ENCODE measurements at regions not wholly inside any gene's neighbourhood (a gene's known extent, or its start where the extent isn't known, plus 50 kb on each side); places are given as distances from the start of the nearest gene placed in this dataset.
"Not testable (repeated sequence)": the region's sequence is repeated elsewhere in the genome, so short reads cannot be mapped to it uniquely, and the experiment has no call there.

- DNase-seq, result no peak
Observed at GRCh38 chr2:194166818-194167217, 1490.2 kb upstream of the SLC39A10 start.

DNA sequence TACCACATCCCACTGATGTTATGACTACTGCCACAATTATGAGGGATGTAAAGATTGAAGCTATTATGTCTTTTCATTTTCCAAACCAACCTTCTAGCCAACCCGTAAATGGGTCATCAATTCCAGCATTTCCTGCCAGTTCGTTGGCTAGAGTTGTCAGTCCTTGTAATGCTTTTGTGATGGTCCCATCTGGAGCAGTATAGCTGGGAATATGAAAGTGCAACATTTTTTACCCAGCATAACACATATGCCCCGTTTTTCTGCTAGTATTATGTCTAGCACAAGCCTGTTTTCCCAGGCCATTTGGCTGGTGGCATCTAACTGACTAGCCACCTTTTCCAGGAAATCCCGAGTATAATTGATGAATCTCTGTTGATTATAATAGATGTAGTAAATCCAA, 1501.6 kb upstream of the SLC39A10 start:
- no peak for DNase-seq

DNA sequence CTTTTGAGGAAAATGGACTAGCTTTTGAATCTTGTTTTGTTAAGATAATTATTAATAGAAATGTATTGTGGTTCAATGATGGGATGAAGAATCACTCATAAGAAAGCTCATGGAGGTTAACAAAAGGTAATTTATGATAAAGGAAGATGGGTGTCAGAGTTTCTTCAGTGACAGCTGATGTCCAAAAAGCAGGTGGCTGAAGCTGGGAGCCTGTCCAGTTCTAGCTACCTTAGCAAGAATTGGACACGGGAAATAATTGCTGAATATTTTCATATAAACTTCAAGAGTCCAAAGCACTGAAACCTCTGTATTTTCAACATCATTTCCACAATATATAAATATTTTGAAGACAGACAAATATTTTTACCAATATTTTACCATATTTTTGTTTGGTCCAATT, 1505.8 kb upstream of the SLC39A10 start:
- DNase-seq, result no peak

DNA sequence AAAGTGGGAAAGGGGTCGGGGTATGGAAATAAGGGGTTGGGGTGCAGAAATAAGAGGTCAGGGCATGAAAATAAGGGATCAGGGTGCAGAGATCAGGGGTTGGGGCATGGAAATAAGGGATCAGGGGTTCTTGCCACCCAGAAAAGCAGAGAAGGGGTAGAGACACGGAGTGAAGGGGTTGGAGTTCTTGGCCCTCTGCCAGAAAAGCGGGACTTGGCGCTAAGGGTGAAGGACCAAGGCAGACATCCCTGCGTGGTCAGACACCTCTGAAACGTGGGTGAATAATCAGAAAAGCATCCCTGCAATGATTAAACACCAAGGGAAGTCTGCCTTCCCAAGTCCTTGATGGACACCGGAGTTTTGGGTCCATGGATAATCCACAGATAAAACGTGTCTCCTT, 1521.6 kb upstream of the SLC39A10 start:
- no peak for DNase-seq

DNA sequence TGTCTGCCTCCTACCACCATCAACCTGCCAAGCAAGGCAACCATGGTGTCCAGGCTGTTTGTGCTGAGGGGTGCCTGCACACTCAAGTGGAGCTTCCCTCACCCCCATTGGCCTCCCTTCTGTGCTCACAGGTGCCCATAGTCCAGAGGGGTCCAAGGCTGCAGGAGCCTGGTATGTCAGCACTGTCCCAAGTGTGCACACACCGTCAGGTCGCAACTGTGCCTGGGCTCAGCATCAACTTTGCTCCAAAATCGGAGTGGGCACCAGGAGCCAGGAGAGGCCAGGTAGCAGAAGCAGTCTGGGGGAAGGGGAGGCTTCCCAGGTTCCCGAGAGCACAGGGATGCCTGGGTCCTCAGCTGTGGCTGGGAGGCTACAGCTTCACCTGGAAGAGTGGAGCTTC, 1528.2 kb upstream of the SLC39A10 start:
- no peak for DNase-seq

GRCh38 chr2:194126418-194126817, 1530.6 kb upstream of the SLC39A10 start:
- DNase-seq, result no peak

GRCh38 chr2:194116861-194117260, 1540.2 kb upstream of the SLC39A10 start:
- no peak for DNase-seq

DNA sequence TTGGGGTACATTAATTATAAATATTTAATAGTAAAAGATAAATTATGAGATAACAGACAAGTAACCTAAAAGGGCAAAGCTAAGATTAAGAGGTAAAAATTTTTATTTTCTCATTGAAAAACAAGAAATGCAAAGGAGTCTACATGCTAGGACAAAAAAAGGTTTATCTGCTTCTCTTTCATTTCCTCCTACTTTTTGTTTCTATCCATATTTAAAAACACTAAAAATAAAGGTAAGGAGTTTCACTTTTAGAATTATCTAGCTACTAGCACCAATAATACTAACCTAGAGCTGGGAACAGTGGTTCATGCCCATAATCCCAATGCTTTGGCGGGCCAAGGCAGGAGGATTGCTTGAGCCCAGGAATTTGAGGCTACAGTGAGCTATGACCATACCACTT, 1551.7 kb upstream of the SLC39A10 start:
- no peak for DNase-seq

DNA sequence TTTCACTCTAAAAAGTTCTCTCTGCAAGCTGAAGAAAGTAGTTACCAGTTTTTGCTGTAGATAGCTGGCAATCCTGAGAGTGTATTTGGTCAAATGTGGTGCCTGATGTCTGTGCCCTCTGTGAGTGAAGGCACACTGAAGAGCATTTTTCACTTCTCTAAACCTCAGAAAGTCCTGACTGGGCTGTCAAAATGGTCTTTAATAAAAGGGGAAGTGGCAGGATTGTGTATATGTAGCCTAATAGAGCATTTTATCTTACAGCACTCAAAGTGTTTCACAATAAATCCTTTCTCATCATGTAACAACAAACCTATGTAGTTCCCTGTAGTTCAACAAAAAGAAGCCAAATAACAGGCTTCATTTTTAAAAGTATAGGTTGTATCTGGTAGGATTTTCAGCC, 1552.3 kb upstream of the SLC39A10 start:
- DNase-seq, result no peak

- DNase-seq, result no peak
Observed at GRCh38 chr2:194103941-194104659, 1552.9 kb upstream of the SLC39A10 start.

- no peak for DNase-seq
Observed at GRCh38 chr2:194102546-194102945, 1554.5 kb upstream of the SLC39A10 start.

GRCh38 chr2:194100201-194100600, 1556.8 kb upstream of the SLC39A10 start:
- no peak for DNase-seq

- no peak for DNase-seq
Observed at GRCh38 chr2:194096402-194096801, 1560.6 kb upstream of the SLC39A10 start.

GRCh38 chr2:194095359-194095758, 1561.7 kb upstream of the SLC39A10 start:
- DNase-seq, result no peak

GRCh38 chr2:194090251-194090905, 1566.6 kb upstream of the SLC39A10 start:
- DNase-seq, result no peak

- DNase-seq, result no peak
Observed at GRCh38 chr2:194087089-194087958, 1569.7 kb upstream of the SLC39A10 start.

DNA sequence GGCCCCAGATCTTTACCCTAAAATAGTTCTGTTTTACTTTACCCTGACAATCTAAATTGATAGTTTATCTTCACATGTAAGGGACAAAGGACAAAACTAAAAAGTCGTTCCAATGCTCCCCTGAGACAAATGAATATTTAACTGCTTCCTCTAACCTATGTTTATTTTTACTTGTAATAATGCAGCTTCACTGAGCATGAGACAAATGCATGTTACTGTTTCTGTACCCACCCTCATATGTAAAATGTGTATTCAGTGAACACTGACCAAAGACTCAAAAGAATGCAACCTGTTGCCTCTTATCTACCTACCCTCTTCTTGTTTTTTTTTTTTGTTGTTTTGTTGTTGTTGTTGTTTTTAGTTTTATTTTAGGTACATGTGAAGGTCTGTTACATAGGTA, 1570.9 kb upstream of the SLC39A10 start:
- DNase-seq, result no peak

DNA sequence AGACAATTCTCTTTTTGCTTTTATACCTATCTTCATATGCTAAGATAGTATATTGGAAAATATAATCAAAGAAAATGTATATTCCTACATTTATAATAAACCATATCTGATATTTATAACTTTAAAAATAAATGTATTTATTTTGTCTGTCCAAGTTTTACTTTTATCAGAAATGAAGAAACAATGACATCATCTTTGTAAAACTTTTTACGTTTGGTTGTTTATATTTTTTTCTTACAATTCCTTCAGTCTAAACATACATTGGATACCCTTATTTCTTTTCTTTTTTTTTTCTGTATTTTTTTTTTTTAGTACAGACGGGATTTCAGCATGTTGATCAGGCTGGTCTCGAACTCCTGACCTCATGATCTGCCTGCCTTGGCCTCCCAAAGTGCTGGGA, 1577.0 kb upstream of the SLC39A10 start:
- DNase-seq, result no peak

- no peak for DNase-seq
Observed at GRCh38 chr2:194077366-194077765, 1579.7 kb upstream of the SLC39A10 start.

GRCh38 chr2:194062401-194062800, 1594.6 kb upstream of the SLC39A10 start:
- no peak for DNase-seq

DNA sequence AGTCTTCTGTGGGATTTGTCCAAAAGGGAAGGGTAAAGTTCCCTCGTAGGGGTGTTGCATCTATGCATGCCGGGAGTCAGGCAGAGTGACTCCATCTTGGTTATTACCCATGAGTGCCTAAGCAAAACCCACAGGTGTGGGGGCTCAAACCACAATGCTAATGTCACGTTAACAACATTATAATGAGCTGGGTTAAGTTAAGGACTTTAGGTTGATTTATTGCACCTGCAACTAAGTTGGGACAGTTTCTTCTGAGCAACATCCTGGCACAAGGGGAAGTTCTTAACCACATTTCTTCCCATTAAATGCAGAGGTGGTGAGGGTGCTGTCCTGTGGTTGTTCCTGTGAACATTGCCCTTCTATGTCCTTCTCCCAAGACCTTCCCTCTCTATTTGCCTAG, 1596.8 kb upstream of the SLC39A10 start:
- no peak for DNase-seq

DNA sequence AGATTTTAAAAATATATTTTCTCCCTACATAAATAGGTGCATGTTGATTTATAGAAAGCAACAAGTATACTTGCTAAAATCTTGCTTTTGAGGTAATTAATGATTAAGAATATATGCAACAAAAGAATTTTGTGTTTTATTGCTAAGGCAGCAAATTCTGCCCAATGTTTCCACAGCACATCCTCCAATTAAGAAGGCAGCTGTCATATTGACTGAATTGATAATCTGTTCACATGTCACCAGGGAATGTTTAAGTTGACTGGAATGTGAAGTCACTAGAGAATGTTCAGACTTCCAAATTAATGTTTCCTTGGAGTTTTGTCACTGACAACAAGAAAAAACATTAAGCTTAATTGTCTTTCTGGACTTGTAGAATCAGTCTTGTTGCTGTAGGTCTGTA, 1602.7 kb upstream of the SLC39A10 start:
- no peak for DNase-seq

DNA sequence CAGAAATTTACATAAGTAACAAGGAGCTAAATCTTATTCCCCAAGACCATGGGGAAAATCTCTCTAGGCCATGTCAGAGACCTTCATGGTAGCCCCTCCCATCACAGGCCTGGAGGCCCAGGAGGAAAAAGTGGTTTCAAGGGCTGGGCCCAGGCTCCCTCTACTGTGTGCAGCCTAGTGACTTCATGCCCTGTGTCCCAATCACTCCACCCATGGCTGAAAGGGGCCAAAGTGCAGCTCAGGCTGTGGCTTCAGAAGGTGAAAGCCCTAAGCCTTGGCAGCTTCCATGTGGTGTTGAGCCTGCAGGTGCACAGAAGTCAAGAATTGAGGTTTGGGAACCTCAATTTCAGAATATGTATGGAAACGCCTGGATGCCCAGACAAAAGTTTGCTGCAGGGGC, 1612.7 kb upstream of the SLC39A10 start:
- no peak for DNase-seq

DNA sequence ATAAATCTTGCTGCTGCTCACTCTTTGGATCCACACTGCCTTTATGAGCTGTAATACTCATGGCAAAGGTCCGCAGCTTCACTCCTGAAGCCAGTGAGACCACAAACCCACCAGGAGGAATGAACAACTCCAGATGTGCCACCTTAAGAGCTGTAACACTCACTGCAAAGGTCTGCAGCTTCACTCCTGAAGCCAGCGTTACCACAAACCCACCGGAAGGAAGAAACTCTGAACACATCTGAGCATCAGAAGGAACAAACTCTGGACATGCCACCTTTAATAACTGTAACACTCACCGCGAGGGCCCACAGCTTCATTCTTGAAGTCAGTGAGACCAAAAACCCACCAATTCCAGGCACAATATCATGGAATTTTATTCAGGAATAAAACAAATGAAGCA, 1635.9 kb upstream of the SLC39A10 start:
- DNase-seq, result not testable (repeated sequence)
